Naive thymus-derived CD4-positive, alpha-beta T cell (primary cell): ENCODE measurements at regions not wholly inside any gene's neighbourhood (a gene's known extent, or its start where the extent isn't known, plus 50 kb on each side); places are given as distances from the start of the nearest gene placed in this dataset.

Source experiments
- ATAC-seq: fragments of 150-1000 bp; cut with Tn5 transposase; 2 replicates; pipeline ENCODE4 v1.10.0; 2021; ENCODE audit warnings: mild to moderate bottlenecking, moderate library complexity
- CTCF ChIA-PET: fragments of 350-600 bp; sonication (Branson Sonifier 250); formaldehyde crosslinking; loops from one replicate; lab custom pipeline; 2021; ENCODE audit warnings: antibody characterized with exemption; lab: Charles Lee
- POLR2A ChIA-PET: fragments of 350-600 bp; sonication (Branson Sonifier 250); formaldehyde crosslinking; loops from one replicate; lab custom pipeline; 2021; ENCODE audit warnings: antibody characterized with exemption, inconsistent platforms; lab: Charles Lee
- DNase-seq, 9 donors: peaks; one replicate each; pipeline versions ENCODE4 v3.0.0 to v3.0.0-alpha.2; 2020 to 2022; ENCODE audit warnings: mixed read lengths in 1 of 9
- H3K27ac ChIP-seq: one replicate; pipeline ENCODE4 v1.7.0; 2013; ENCODE audit warnings: mild to moderate bottlenecking, low read depth, low read length, moderate library complexity
- H3K27me3 ChIP-seq, 2 donors: one replicate each; pipeline ENCODE4 v1.7.0; 2013; ENCODE audit warnings: low read length in 2 of 2, mild to moderate bottlenecking in 2 of 2, moderate library complexity in 2 of 2; ENCODE audit not compliant: control insufficient read depth in 2 of 2, insufficient read depth in 2 of 2
- H3K36me3 ChIP-seq, 3 experiments: 1 replicate in 2 of 3; 2 replicates in 1 of 3; pipeline ENCODE4 v1.7.0; 2013; ENCODE audit warnings: low read length in 3 of 3, mild to moderate bottlenecking in 3 of 3, moderate library complexity in 1 of 3; ENCODE audit not compliant: insufficient read depth in 3 of 3, control insufficient read depth in 2 of 3
- H3K4me1 ChIP-seq, 2 donors: one replicate each; pipeline ENCODE4 v1.7.0; 2013; ENCODE audit warnings: low read length in 2 of 2, mild to moderate bottlenecking in 2 of 2, moderate library complexity in 1 of 2; ENCODE audit not compliant: control insufficient read depth in 2 of 2, insufficient read depth in 2 of 2
- H3K4me3 ChIP-seq: 2 replicates; pipeline ENCODE4 v1.7.0; 2013; ENCODE audit warnings: mild to moderate bottlenecking, low read length
- H3K9me3 ChIP-seq, 3 experiments: 1 replicate in 2 of 3; 2 replicates in 1 of 3; pipeline ENCODE4 v1.7.0; 2013; ENCODE audit warnings: low read length in 3 of 3; ENCODE audit not compliant: control insufficient read depth in 2 of 3
- H3K27ac Mint-ChIP-seq, 9 donors: one replicate each; pipeline ENCODE4 v1.8.0; 2020 to 2022; ENCODE audit warnings: mixed read lengths in 9 of 9, mild to moderate bottlenecking in 8 of 9, moderate library complexity in 5 of 9, inconsistent platforms in 2 of 9
- H3K27me3 Mint-ChIP-seq, 5 donors: one replicate each; pipeline ENCODE4 v1.8.0; 2021 to 2022; ENCODE audit warnings: mixed read lengths in 5 of 5, mild to moderate bottlenecking in 1 of 5
- H3K36me3 Mint-ChIP-seq, 5 donors: one replicate each; pipeline ENCODE4 v1.8.0; 2020 to 2022; ENCODE audit warnings: mixed read lengths in 5 of 5, mild to moderate bottlenecking in 3 of 5, inconsistent platforms in 1 of 5
- H3K4me1 Mint-ChIP-seq, 7 donors: one replicate each; pipeline ENCODE4 v1.8.0; 2020 to 2022; ENCODE audit warnings: mixed read lengths in 7 of 7, mild to moderate bottlenecking in 3 of 7, inconsistent platforms in 1 of 7
- H3K4me3 Mint-ChIP-seq, 10 donors: one replicate each; pipeline ENCODE4 v1.8.0; 2020 to 2022; ENCODE audit warnings: mild to moderate bottlenecking in 10 of 10, mixed read lengths in 10 of 10, moderate library complexity in 6 of 10, inconsistent platforms in 2 of 10
- H3K9me3 Mint-ChIP-seq, 11 donors: one replicate each; pipeline ENCODE4 v1.8.0; 2020 to 2022; ENCODE audit warnings: mixed read lengths in 11 of 11, mild to moderate bottlenecking in 4 of 11, inconsistent platforms in 1 of 11, moderate library complexity in 1 of 11
- intact Hi-C, 2 donors: fragments of 100-400 bp; cut with micrococcal nuclease; formaldehyde crosslinking; loops; one replicate each; pipeline ENCODE4 v1.15.1; 2023

GRCh38 chr4:187619319-187619718 is 376.3 kb upstream of the ZFP42 start:
- Histone ChIP-seq H3K4me1 (no peaks in the 10 kb centered on the region), H3K27ac (no peak overlapping the region), H3K4me3 (no peak overlapping the region), H3K9me3 (no peaks in the 10 kb centered on the region), H3K27me3 (no peaks in the 10 kb centered on the region), H3K36me3 (no peaks in the 10 kb centered on the region)
- POLR2A ChIA-PET = no interaction called here
- Mint-ChIP-seq H3K4me3 (no peak overlapping the region), H3K27me3 (no peaks in the 10 kb centered on the region), H3K27ac (no peak overlapping the region), H3K36me3 (no peaks in the 10 kb centered on the region), H3K4me1 (no peaks in the 10 kb centered on the region), H3K9me3 (peaks cover 0 to 14% (median 2%) of the 10 kb centered on the region in 11 donors)
- intact Hi-C loops = no loop called here
- CTCF ChIA-PET = no interaction called here
- DNase-seq (no peak), ATAC-seq (no peak)

DNA sequence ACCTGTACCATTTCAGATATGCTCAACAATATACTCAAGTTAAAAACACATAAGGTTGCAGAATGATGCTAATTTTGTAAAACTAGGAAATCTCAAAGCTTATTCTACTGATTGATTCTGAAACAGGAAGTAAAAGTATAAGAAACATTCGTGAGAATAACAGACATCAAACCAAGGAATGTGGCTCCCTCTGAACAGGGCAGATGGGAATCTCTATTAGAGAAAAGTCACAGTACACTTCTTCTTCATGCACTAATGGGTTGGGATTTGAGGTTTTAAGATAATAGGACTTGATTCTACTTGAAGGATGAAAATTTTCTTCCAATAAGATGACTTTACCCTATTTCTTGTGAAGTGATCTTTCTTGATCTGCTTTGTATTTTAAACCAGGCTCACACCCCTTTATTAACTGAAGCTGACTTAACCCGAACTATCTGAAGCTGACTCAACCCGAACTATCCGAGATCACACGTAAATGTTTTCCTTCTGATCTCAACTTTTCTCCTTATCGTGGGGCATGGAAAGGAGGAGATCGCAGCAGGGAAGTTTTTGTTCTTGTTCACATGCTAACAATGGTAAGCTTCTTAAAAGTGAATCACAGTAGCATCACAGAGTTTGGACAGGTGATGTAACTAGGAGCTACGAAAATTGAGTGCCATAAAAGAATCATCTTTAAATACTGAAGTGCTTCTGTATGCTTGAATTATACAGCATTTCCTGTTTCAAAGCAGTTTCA is 363.1 kb upstream of the ZFP42 start:
- POLR2A ChIA-PET = no interaction called here
- H3K27me3 Mint-ChIP-seq = no peaks in the 10 kb centered on the region
- H3K4me1 Mint-ChIP-seq = no peaks in the 10 kb centered on the region
- CTCF ChIA-PET = no interaction called here
- intact Hi-C loops = no loop called here
- ATAC-seq = no peak
- DNase-seq = no peak
- peaks cover 0 to 7% (median 0%) of the 10 kb centered on the region in 5 donors for H3K36me3 Mint-ChIP-seq
- Histone ChIP-seq H3K4me1 (no peaks in the 10 kb centered on the region), H3K27ac (no peak overlapping the region), H3K27me3 (no peaks in the 10 kb centered on the region), H3K4me3 (no peak overlapping the region), H3K9me3 (no peaks in the 10 kb centered on the region), H3K36me3 (no peaks in the 10 kb centered on the region)
- no peak overlapping the region for H3K4me3 Mint-ChIP-seq
- H3K27ac Mint-ChIP-seq = no peak overlapping the region
- peaks cover 2 to 38% (median 5%) of the 10 kb centered on the region in 11 donors for H3K9me3 Mint-ChIP-seq

- POLR2A ChIA-PET = interaction anchor here (0.7 kb wide), 1 partner anchor 146 kb away, joined by 3 read pairs; no protein-coding TSS in a partner anchor
- H3K27me3 Mint-ChIP-seq = no peaks in the 10 kb centered on the region
These were observed 362.3 kb upstream of the ZFP42 start for GRCh38 chr4:187633245-187633644.

DNA sequence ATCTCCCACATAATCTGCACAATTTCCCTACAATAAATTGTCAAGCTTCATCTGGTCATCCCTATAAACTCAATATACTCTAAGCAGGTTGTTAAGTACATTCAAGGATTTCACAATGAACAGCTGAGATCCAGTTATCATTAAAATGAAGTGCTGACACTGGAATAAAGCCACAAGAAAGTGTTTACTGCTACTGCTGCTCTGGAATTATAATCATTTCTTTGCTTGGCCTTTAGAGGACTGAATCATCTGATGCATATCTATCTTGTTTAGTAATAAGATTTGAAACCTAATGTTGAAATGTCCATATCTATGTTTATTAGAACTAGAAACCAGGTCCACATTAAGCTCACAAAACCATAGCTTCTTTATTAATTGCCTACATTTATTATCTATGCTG is 338.6 kb upstream of the ZFP42 start:
- Histone ChIP-seq H3K9me3 (peaks cover 0 to 3% (median 0%) of the 10 kb centered on the region in 3 experiments), H3K4me3 (no peak overlapping the region), H3K27me3 (no peaks in the 10 kb centered on the region), H3K4me1 (no peaks in the 10 kb centered on the region), H3K27ac (no peak overlapping the region), H3K36me3 (no peaks in the 10 kb centered on the region)
- intact Hi-C loops = no loop called here
- H3K27me3 Mint-ChIP-seq = no peaks in the 10 kb centered on the region
- no peak overlapping the region for H3K4me3 Mint-ChIP-seq
- peaks cover 0 to 4% (median 0%) of the 10 kb centered on the region in 5 donors for H3K36me3 Mint-ChIP-seq
- no peaks in the 10 kb centered on the region for H3K4me1 Mint-ChIP-seq
- ChIA-PET CTCF (no interaction called here), POLR2A (no interaction called here)
- H3K27ac Mint-ChIP-seq = no peak overlapping the region
- no peak for ATAC-seq
- DNase-seq = no peak
- H3K9me3 Mint-ChIP-seq = peaks cover 4 to 25% (median 8%) of the 10 kb centered on the region in 11 donors

More at GRCh38 chr4:187633245-187633644, 362.3 kb upstream of the ZFP42 start:
- ATAC-seq (no peak), DNase-seq (no peak)
- peaks cover 0 to 7% (median 0%) of the 10 kb centered on the region in 5 donors for H3K36me3 Mint-ChIP-seq
- H3K27ac Mint-ChIP-seq = no peak overlapping the region
- H3K4me3 Mint-ChIP-seq = no peak overlapping the region
- no peaks in the 10 kb centered on the region for H3K27me3 ChIP-seq
- no peaks in the 10 kb centered on the region for H3K9me3 ChIP-seq
- no peak overlapping the region for H3K4me3 ChIP-seq
- no peaks in the 10 kb centered on the region for H3K4me1 ChIP-seq
- H3K27ac ChIP-seq = no peak overlapping the region
- CTCF ChIA-PET = no interaction called here
- intact Hi-C loops = no loop called here
- no peaks in the 10 kb centered on the region for H3K4me1 Mint-ChIP-seq
- no peaks in the 10 kb centered on the region for H3K36me3 ChIP-seq
- peaks cover 3 to 30% (median 8%) of the 10 kb centered on the region in 11 donors for H3K9me3 Mint-ChIP-seq

GRCh38 chr4:187663076-187663475 is 332.5 kb upstream of the ZFP42 start:
- no peak for DNase-seq
- ATAC-seq = no peak
- CTCF ChIA-PET = no interaction called here
- no peaks in the 10 kb centered on the region for H3K36me3 Mint-ChIP-seq
- no peaks in the 10 kb centered on the region for H3K27me3 ChIP-seq
- intact Hi-C loops = no loop called here
- no peak overlapping the region for H3K4me3 Mint-ChIP-seq
- POLR2A ChIA-PET = no interaction called here
- H3K27ac Mint-ChIP-seq = no peak overlapping the region
- peaks cover 0 to 18% (median 5%) of the 10 kb centered on the region in 11 donors for H3K9me3 Mint-ChIP-seq
- no peak overlapping the region for H3K27ac ChIP-seq
- H3K4me1 Mint-ChIP-seq = no peaks in the 10 kb centered on the region
- H3K27me3 Mint-ChIP-seq = no peaks in the 10 kb centered on the region
- H3K36me3 ChIP-seq = no peaks in the 10 kb centered on the region
- no peaks in the 10 kb centered on the region for H3K4me1 ChIP-seq
- no peak overlapping the region for H3K4me3 ChIP-seq
- H3K9me3 ChIP-seq = no peaks in the 10 kb centered on the region

- Histone ChIP-seq H3K9me3 (no peaks in the 10 kb centered on the region), H3K4me1 (no peaks in the 10 kb centered on the region), H3K36me3 (no peaks in the 10 kb centered on the region), H3K27me3 (no peaks in the 10 kb centered on the region), H3K4me3 (no peak overlapping the region), H3K27ac (no peak overlapping the region)
- no peaks in the 10 kb centered on the region for H3K36me3 Mint-ChIP-seq
- no peaks in the 10 kb centered on the region for H3K4me1 Mint-ChIP-seq
- no peaks in the 10 kb centered on the region for H3K27me3 Mint-ChIP-seq
- no peak overlapping the region for H3K27ac Mint-ChIP-seq
- no peak for ATAC-seq
- no peak for DNase-seq
- intact Hi-C loops = no loop called here
- POLR2A ChIA-PET = no interaction called here
- no peak overlapping the region for H3K4me3 Mint-ChIP-seq
- H3K9me3 Mint-ChIP-seq = peaks cover 0 to 17% (median 7%) of the 10 kb centered on the region in 11 donors
- CTCF ChIA-PET = no interaction called here
These were observed 331.6 kb upstream of the ZFP42 start for GRCh38 chr4:187664011-187664410.

DNA sequence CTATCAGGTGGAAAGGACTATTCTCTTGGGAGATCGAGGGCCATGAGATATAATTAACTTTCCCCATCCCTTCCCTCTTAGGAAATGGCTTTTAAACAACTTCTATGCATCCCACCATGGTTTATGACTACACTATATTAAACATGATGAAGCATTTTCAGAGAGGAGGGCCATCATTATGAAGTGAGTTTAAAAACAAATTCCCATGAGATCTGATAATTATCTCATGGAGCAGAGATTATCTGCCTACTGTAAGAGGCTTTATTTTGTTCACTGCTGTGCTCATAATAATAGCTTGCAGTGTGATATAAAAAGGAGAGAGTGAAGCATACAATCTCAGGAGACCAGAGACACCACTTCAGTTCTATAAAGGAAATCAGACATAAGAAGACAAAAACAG is 330.5 kb upstream of the ZFP42 start:
- Mint-ChIP-seq H3K27ac (no peak overlapping the region), H3K36me3 (no peaks in the 10 kb centered on the region), H3K9me3 (peaks cover 0 to 17% (median 7%) of the 10 kb centered on the region in 11 donors), H3K27me3 (no peaks in the 10 kb centered on the region), H3K4me1 (no peaks in the 10 kb centered on the region), H3K4me3 (no peak overlapping the region)
- DNase-seq (no peak), ATAC-seq (no peak)
- ChIA-PET POLR2A (no interaction called here), CTCF (no interaction called here)
- no peaks in the 10 kb centered on the region for H3K36me3 ChIP-seq
- no peaks in the 10 kb centered on the region for H3K4me1 ChIP-seq
- no peak overlapping the region for H3K27ac ChIP-seq
- H3K4me3 ChIP-seq = no peak overlapping the region
- intact Hi-C loops = no loop called here
- no peaks in the 10 kb centered on the region for H3K9me3 ChIP-seq
- H3K27me3 ChIP-seq = no peaks in the 10 kb centered on the region
